ENCODE measurements at regions not wholly inside any gene's neighbourhood (a gene's known extent, or its start where the extent isn't known, plus 50 kb on each side); places are given as distances from the start of the nearest gene placed in this dataset.
"Not testable (repeated sequence)": the region's sequence is repeated elsewhere in the genome, so short reads cannot be mapped to it uniquely, and the experiment has no call there.

DNA sequence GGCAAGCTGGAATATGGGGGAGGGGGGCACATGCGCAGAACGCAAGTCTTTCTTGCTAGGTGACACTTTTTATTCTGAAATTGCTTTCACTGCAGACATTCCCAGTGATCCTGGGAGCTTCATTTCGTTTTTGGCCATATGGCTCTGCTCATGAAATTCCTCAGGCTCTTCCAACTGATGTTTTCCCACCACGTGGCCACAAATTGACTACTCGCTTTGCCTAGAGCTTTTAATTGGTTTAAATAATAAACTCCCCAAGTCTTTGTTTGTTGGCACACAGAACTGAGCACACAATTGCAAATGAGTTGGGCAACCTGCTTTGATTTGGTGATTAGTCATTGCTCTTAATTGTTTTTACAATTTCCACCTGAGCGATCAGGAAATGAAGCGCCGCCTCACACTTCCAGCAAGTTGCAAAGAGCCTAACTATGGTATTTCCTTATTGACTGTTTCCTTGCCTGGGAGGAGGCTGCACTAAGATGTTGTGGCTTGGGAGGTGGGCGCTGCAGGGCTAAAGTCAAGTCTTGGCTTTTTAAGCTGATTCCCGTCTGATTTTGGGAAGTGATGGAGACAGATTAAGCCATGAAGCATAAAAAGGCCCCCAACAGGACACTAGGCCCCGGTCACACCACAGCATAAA, 282.5 kb downstream of the ZIC3 start:
- DNase-seq (ENCODE audit: low spot score in 2 of 2): no peak
- no peak for TF ChIP-seq POLR2A (IDR thresholded peaks at IDR 0.05)
- TF ChIP-seq, protein P1, sequence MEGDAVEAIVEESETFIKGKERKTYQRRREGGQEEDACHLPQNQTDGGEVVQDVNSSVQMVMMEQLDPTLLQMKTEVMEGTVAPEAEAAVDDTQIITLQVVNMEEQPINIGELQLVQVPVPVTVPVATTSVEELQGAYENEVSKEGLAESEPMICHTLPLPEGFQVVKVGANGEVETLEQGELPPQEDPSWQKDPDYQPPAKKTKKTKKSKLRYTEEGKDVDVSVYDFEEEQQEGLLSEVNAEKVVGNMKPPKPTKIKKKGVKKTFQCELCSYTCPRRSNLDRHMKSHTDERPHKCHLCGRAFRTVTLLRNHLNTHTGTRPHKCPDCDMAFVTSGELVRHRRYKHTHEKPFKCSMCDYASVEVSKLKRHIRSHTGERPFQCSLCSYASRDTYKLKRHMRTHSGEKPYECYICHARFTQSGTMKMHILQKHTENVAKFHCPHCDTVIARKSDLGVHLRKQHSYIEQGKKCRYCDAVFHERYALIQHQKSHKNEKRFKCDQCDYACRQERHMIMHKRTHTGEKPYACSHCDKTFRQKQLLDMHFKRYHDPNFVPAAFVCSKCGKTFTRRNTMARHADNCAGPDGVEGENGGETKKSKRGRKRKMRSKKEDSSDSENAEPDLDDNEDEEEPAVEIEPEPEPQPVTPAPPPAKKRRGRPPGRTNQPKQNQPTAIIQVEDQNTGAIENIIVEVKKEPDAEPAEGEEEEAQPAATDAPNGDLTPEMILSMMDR (IDR thresholded peaks at IDR 0.05): no peak
- no peak overlapping the region for H3K4me3 ChIP-seq (ENCODE audit: low read depth, poor library complexity, severe bottlenecking)
- intact Hi-C loops (cut with DNase I; ENCODE audit: low total_unique reads): no loop called here
- WGBS, 2 donors: 36 to 40% methylated on average over 11 of the region's 11 CpGs

DNA sequence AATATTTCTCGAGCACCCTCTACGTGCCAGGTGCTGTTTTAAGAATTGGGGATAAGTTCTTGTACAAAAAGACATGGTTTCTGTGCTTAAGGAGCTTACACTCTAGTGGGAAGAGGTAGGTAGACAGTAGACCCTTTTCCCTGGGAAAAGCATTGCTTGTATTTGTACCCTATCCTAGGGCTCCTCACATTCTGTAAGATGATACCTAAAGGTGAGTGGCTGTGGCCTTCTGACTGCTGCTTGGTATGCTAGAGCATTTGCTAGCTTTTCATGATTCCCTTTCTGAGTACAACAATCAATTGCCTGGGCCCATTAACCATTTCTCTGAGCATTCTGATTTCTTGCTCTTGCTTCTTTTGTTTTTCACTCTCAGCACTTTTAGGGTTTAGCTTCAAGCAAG, 286.6 kb downstream of the ZIC3 start:
- 73% methylated on average over 2 of the region's 2 CpGs for WGBS, 2 donors
- intact Hi-C loops (cut with DNase I; ENCODE audit: low total_unique reads): no loop called here
- no peak for DNase-seq (ENCODE audit: low spot score in 2 of 2)

DNA sequence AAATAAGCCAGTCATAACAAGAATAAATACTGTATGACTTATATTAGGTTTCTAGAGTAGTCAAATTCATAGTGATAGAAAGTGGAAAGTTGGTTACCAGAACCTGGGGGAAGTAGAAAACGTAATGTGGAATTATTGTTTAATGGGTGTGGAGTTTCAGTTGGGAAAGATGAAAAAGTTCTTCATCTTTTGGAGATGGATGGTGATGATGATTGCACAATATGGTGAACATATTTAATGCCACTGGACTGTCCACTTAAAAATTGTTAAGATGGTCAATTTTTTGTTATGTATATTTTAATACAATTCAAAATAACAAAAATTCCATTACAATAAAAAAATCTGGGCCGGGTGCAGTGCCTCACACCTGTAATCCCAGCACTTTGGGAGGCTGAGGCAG, 289.6 kb downstream of the ZIC3 start:
- DNase-seq (ENCODE audit: low spot score in 2 of 2): no peak
- TF ChIP-seq, protein P1 (IDR thresholded peaks at IDR 0.05): no peak
- no peak for TF ChIP-seq POLR2A (IDR thresholded peaks at IDR 0.05)
- no peak overlapping the region for H3K4me3 ChIP-seq (ENCODE audit: low read depth, poor library complexity, severe bottlenecking)
- intact Hi-C loops (cut with DNase I; ENCODE audit: low total_unique reads): no loop called here
- 61 to 73% methylated on average over 2 of the region's 2 CpGs for WGBS, 2 donors

More for the DNA sequence above, 286.6 kb downstream of the ZIC3 start:
- no peak overlapping the region for H3K4me3 ChIP-seq (ENCODE audit: low read depth, poor library complexity, severe bottlenecking)
- TF ChIP-seq, protein P1 (IDR thresholded peaks at IDR 0.05): no peak
- TF ChIP-seq POLR2A (IDR thresholded peaks at IDR 0.05): no peak

DNA sequence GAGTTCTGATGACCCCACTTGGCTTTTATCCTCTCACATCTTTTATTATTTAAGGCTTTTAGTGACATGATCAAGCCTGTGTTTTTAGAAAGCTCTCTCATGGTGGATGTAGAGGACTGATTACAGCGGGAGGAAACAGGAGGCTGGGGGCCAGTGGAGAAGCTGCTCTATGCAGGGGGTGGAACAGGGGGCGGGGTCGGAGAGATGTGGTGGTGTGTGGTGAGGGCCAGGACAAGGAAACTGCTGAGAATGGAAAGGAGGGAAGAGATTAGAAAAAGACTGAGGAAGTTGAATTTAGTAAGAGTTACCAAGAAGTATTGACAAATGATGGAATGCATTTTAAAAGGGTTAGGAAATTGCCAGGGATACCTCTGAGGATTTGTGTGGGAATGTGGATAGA, 292.2 kb downstream of the ZIC3 start:
- no peak overlapping the region for H3K4me3 ChIP-seq (ENCODE audit: low read depth, poor library complexity, severe bottlenecking)
- DNase-seq (ENCODE audit: low spot score in 2 of 2): no peak
- 34 to 42% methylated on average over 3 of the region's 3 CpGs for WGBS, 2 donors
- TF ChIP-seq, protein P1 (IDR thresholded peaks at IDR 0.05): no peak
- TF ChIP-seq POLR2A (IDR thresholded peaks at IDR 0.05): no peak
- intact Hi-C loops (cut with DNase I; ENCODE audit: low total_unique reads): no loop called here

DNA sequence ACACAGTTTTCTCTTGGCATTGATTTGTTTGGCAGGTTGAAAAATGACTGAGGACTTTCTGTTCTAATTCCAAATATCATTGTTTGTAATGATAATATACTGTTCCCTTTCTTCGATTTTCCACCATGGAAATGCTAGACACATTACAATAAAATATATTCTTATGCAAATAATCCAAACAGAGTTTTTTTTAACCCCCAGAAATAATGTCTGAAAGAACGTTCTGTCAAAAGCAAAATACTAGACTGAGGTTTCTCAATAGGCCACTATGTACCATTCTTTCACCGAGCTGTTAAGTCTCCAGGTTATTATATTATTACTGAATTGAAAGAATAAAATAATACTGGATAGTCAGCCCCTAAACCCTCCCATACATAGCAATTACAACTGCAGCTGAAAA, 312.5 kb downstream of the ZIC3 start:
- intact Hi-C loops (cut with DNase I; ENCODE audit: low total_unique reads): no loop called here
- DNase-seq (ENCODE audit: low spot score in 2 of 2): no peak
- H3K4me3 ChIP-seq (ENCODE audit: low read depth, poor library complexity, severe bottlenecking): no peak overlapping the region
- WGBS, 2 donors: 70 to 81% methylated on average over 3 of the region's 3 CpGs
- TF ChIP-seq, protein P1 (IDR thresholded peaks at IDR 0.05): no peak
- TF ChIP-seq POLR2A (IDR thresholded peaks at IDR 0.05): no peak

DNA sequence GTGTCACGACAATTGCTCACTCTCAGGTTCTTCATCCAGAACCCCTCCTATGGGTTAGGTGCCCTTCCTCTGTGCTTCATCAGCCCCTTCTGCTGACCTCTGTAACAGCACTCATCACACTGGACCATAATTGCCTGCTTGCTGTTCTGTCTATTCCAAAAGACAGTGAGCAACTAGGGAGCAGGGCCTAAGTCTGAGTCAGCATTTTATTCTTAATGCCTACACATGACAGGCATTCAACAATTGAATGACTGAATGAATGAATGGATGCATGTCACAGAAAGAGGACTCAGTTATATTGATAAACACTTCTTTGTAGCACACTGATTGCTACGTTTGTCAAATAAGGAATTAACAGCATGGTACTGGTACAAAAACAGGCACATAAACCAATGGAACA, 317.0 kb downstream of the ZIC3 start:
- 74 to 76% methylated on average over 2 of the region's 2 CpGs for WGBS, 2 donors
- no peak for DNase-seq (ENCODE audit: low spot score in 2 of 2)
- intact Hi-C loops (cut with DNase I; ENCODE audit: low total_unique reads): no loop called here
- no peak overlapping the region for H3K4me3 ChIP-seq (ENCODE audit: low read depth, poor library complexity, severe bottlenecking)
- no peak for TF ChIP-seq POLR2A (IDR thresholded peaks at IDR 0.05)
- TF ChIP-seq, protein P1 (IDR thresholded peaks at IDR 0.05): no peak

DNA sequence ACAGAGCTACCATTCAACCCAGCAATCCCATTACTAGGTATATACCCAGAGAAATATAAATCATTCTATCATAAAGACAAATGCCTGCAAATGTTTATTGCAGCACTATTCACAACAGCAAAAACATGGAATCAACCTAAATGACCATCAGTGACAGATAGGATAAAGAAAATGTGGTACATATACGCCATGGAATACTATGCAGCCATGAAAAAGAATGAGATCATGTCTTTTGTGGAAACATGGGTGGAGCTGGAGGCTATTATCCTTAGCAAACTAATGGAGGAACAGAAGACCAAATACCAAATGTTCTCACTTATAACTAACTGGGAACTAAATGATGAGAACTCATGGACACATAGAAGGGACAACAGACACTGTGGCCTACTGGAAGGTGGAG, 318.9 kb downstream of the ZIC3 start:
- intact Hi-C loops (cut with DNase I; ENCODE audit: low total_unique reads): not testable (repeated sequence)
- 68 to 77% methylated on average over 1 of the region's 1 CpG for WGBS, 2 donors

More for the DNA sequence above, 318.9 kb downstream of the ZIC3 start:
- not testable (repeated sequence) for H3K4me3 ChIP-seq (ENCODE audit: low read depth, poor library complexity, severe bottlenecking); DNase-seq (ENCODE audit: low spot score in 2 of 2)

Data from lower leg skin (tissue), 4 donors.